DND-41 (cell line): ENCODE measurements at regions not wholly inside any gene's neighbourhood (a gene's known extent, or its start where the extent isn't known, plus 50 kb on each side); places are given as distances from the start of the nearest gene placed in this dataset.

ENCODE experiments used
- ATAC-seq: fragments of 200-7000 bp; cut with Tn5 transposase; 3 replicates; pipeline ENCODE4 v1.9.1; 2021; ENCODE audit warnings: low read depth; ENCODE audit not compliant: insufficient read depth
- DNase-seq: peaks from one replicate; pipeline ENCODE4 v3.0.0-alpha.2; 2020
- H2AFZ ChIP-seq: 2 replicates; pipeline ENCODE4 v1.6.0; 2012; ENCODE audit warnings: low read depth, low read length
- H3K27ac ChIP-seq: 2 replicates; pipeline ENCODE4 v1.5.1; 2012; ENCODE audit warnings: low read length, inconsistent platforms
- H3K27me3 ChIP-seq: fragments of 200-600 bp; sonication (generic); 2 replicates; pipeline ENCODE4 v1.6.0; 2012; ENCODE audit warnings: low read length, mild to moderate bottlenecking, inconsistent platforms; ENCODE audit not compliant: insufficient read depth, poor library complexity
- H3K36me3 ChIP-seq: 2 replicates; pipeline ENCODE4 v1.5.1; 2012; ENCODE audit warnings: low read length, inconsistent platforms; ENCODE audit not compliant: insufficient read depth
- H3K4me1 ChIP-seq: 2 replicates; pipeline ENCODE4 v1.5.1; 2012; ENCODE audit warnings: mild to moderate bottlenecking, low read length; ENCODE audit not compliant: insufficient read depth
- H3K4me2 ChIP-seq: 2 replicates; pipeline ENCODE4 v1.6.0; 2012; ENCODE audit warnings: mild to moderate bottlenecking, moderate library complexity, low read length, inconsistent platforms; ENCODE audit not compliant: insufficient read depth
- H3K4me3 ChIP-seq, 2 experiments: fragments of 200-600 bp in 1 of 2; shearing (Covaris generic) in 1 of 2; 2 replicates each; pipeline ENCODE4 v1.5.1; 2012 to 2016; ENCODE audit warnings: inconsistent platforms in 2 of 2, low read length in 2 of 2, mild to moderate bottlenecking in 2 of 2, low read depth in 1 of 2, moderate library complexity in 1 of 2
- H3K79me2 ChIP-seq: 2 replicates; pipeline ENCODE4 v1.6.0; 2012; ENCODE audit warnings: low read length, inconsistent platforms; ENCODE audit not compliant: insufficient read depth
- H3K9ac ChIP-seq: 2 replicates; pipeline ENCODE4 v1.6.0; 2012; ENCODE audit warnings: low read depth, mild to moderate bottlenecking, inconsistent platforms, low read length, moderate library complexity
- H3K9me3 ChIP-seq: 2 replicates; pipeline ENCODE4 v1.5.1; 2012; ENCODE audit warnings: low read length, moderate library complexity, mild to moderate bottlenecking, inconsistent platforms; ENCODE audit not compliant: insufficient read depth, severe bottlenecking
- H4K20me1 ChIP-seq: 2 replicates; pipeline ENCODE4 v1.6.0; 2012; ENCODE audit warnings: low read length; ENCODE audit not compliant: insufficient read depth
- EZH2 ChIP-seq: IDR thresholded peaks from 3 replicates; pipeline ENCODE4 v1.6.1; 2012; ENCODE audit warnings: borderline replicate concordance, low read depth, mild to moderate bottlenecking, moderate library complexity, low read length, inconsistent platforms; ENCODE audit not compliant: severe bottlenecking
- TF ChIP-seq, protein P1 (sequence below): IDR thresholded peaks from 2 replicates; pipeline ENCODE4 v1.5.1; 2012; ENCODE audit warnings: borderline replicate concordance, low read length, moderate library complexity, mild to moderate bottlenecking; ENCODE audit not compliant: poor library complexity, severe bottlenecking; ENCODE audit errors: extremely low read depth

DNA sequence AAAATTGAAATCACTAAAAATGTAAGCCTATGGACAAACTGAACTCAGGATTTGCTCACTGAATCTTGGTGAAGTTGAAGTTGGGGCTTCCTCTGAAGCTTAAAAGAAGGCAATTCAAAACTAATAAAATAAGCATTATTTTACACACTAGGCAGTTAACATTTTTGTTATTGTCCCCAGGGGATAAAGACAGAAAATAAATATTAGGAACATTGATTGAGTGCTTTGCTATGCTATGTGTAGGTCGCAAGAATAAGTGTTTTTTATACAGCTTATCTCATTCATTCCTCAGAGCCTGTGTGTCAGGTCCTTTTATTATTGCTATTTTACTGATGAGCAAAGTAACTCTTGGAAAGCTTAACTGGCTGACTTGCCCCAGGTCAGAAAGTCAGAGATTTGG, 82.2 kb downstream of the ZNF608 start:
- Histone ChIP-seq H3K9me3 (no peaks in the 10 kb centered on the region), H3K36me3 (no peaks in the 10 kb centered on the region), H3K4me2 (no peak overlapping the region), H3K79me2 (no peaks in the 10 kb centered on the region), H2AFZ (no peak overlapping the region), H3K27ac (no peak overlapping the region), H3K4me1 (peaks cover 10% of the 10 kb centered on the region; the same call in 1 of the 2 replicates), H4K20me1 (no peaks in the 10 kb centered on the region), H3K27me3 (no peaks in the 10 kb centered on the region), H3K9ac (no peak overlapping the region), H3K4me3 (no peak overlapping the region)
- DNase-seq = no peak
- ATAC-seq = no peak
- TF ChIP-seq, protein P1, sequence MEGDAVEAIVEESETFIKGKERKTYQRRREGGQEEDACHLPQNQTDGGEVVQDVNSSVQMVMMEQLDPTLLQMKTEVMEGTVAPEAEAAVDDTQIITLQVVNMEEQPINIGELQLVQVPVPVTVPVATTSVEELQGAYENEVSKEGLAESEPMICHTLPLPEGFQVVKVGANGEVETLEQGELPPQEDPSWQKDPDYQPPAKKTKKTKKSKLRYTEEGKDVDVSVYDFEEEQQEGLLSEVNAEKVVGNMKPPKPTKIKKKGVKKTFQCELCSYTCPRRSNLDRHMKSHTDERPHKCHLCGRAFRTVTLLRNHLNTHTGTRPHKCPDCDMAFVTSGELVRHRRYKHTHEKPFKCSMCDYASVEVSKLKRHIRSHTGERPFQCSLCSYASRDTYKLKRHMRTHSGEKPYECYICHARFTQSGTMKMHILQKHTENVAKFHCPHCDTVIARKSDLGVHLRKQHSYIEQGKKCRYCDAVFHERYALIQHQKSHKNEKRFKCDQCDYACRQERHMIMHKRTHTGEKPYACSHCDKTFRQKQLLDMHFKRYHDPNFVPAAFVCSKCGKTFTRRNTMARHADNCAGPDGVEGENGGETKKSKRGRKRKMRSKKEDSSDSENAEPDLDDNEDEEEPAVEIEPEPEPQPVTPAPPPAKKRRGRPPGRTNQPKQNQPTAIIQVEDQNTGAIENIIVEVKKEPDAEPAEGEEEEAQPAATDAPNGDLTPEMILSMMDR = no peak
- no peak for TF ChIP-seq EZH2

DNA sequence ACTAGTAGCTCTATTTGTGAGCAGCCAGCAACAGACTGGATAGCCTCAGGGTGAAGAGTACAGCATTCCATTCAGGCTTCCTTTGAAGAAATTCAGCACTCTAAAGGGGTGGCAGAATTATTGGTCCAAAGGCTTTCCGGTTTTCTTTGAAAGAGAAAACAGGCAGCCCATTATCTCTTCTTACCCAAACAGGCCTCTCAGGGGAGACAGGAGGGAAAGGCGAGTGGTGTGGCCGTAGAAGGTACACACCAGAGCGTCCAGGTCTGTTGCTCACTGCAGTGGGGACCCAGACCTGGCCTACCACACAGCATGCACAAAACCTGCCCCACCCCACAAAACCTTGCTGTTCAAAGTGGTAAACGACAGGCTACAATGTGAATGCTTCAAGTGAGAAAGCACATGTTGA, 83.3 kb downstream of the ZNF608 start:
- Histone ChIP-seq H3K27ac (no peak overlapping the region), H3K9me3 (no peaks in the 10 kb centered on the region), H3K4me3 (no peak overlapping the region), H3K27me3 (no peaks in the 10 kb centered on the region), H3K36me3 (no peaks in the 10 kb centered on the region), H3K4me1 (peaks cover 13% of the 10 kb centered on the region; the same call in 1 of the 2 replicates), H3K4me2 (no peak overlapping the region), H4K20me1 (no peaks in the 10 kb centered on the region), H3K9ac (no peak overlapping the region), H2AFZ (no peak overlapping the region), H3K79me2 (no peaks in the 10 kb centered on the region)
- no peak for DNase-seq
- ATAC-seq = no peak
- TF ChIP-seq, protein P1 = no peak
- no peak for TF ChIP-seq EZH2

DNA sequence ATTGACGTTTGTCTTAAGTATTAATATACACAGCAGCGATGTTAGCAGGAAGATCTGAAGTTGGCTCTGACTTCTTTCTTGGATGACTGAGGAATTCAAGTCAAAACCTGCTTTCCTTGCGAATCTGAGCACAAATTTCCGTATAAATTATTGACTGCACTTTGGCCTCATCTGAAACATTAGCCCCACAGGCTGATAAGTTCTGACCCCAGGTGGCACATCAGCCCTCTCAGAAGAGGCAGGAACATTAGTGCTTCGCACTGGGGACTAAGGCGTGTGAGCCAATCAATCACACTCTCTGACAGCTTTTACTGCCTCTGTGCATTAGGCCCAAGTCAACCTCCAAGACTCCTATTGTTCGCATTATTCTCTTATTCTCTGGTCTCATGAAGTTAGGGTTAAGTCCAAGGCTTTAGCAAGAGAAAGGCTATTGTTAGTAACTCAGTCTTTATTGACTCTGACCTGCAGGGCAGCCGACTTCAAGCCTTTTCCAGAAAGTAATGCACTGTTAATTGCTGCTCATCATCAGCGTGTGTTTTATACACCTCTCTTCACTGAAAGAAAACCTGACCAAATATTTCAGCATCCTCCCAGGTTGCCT, 84.2 kb downstream of the ZNF608 start:
- Histone ChIP-seq H2AFZ (no peak overlapping the region), H3K79me2 (no peaks in the 10 kb centered on the region), H3K9ac (no peak overlapping the region), H3K4me1 (peaks cover 13% of the 10 kb centered on the region; the same call in 1 of the 2 replicates), H3K27ac (no peak overlapping the region), H4K20me1 (no peaks in the 10 kb centered on the region), H3K9me3 (no peaks in the 10 kb centered on the region), H3K27me3 (no peaks in the 10 kb centered on the region), H3K4me3 (no peak overlapping the region), H3K36me3 (no peaks in the 10 kb centered on the region), H3K4me2 (no peak overlapping the region)
- DNase-seq (no peak), ATAC-seq (no peak)
- no peak for TF ChIP-seq EZH2
- TF ChIP-seq, protein P1 = no peak
